Tibial nerve (tissue), 4 donors: ENCODE measurements at regions not wholly inside any gene's neighbourhood (a gene's known extent, or its start where the extent isn't known, plus 50 kb on each side); places are given as distances from the start of the nearest gene placed in this dataset.

ENCODE experiments used
- DNase-seq, 2 donors: peaks; one replicate each; pipeline ENCODE4 v3.0.0-alpha.2; 2019; ENCODE audit warnings: low spot score in 2 of 2
- H3K27ac ChIP-seq, 4 donors: fragments of 200-600 bp; sonication (generic) in 3 of 4; one replicate each; pipeline ENCODE4 v1.5.1; 2017 to 2019; ENCODE audit warnings: mild to moderate bottlenecking in 1 of 4
- H3K27me3 ChIP-seq, 2 donors: fragments of 200-600 bp; sonication (generic) in 1 of 2; one replicate each; pipeline versions ENCODE4 v1.5.1 to v1.6.0; 2017 to 2019
- H3K36me3 ChIP-seq, 3 donors: fragments of 200-600 bp; sonication (generic); one replicate each; pipeline ENCODE4 v1.5.1; 2018 to 2019
- H3K4me1 ChIP-seq, 4 donors: fragments of 200-600 bp; sonication (generic) in 3 of 4; one replicate each; pipeline ENCODE4 v1.5.1; 2017 to 2019
- H3K4me3 ChIP-seq, 4 donors: fragments of 200-600 bp; sonication (generic) in 3 of 4; one replicate each; pipeline ENCODE4 v1.5.1; 2017 to 2019; ENCODE audit warnings: mild to moderate bottlenecking in 1 of 4, moderate library complexity in 1 of 4
- H3K9me3 ChIP-seq, 4 donors: fragments of 200-600 bp; sonication (generic) in 3 of 4; one replicate each; pipeline ENCODE4 v1.5.1; 2017 to 2019
- CTCF ChIP-seq, 5 experiments: fragments of 200-600 bp in 3 of 5; fragments of 450-650 bp in 2 of 5; sonication (generic) in 3 of 5; IDR thresholded peaks; one replicate each; pipeline ENCODE4 v1.5.1; 2016 to 2019; ENCODE audit warnings: antibody characterized with exemption in 5 of 5, mild to moderate bottlenecking in 3 of 5, moderate library complexity in 2 of 5
- EP300 ChIP-seq, 2 donors: sonication (generic); formaldehyde crosslinking; IDR thresholded peaks; one replicate each; pipeline ENCODE4 v1.6.1; 2017; ENCODE audit warnings: antibody characterized with exemption in 2 of 2, mild to moderate bottlenecking in 1 of 2
- POLR2A ChIP-seq, 2 donors: fragments of 450-650 bp; IDR thresholded peaks; one replicate each; pipeline ENCODE4 v1.6.1; 2017; ENCODE audit warnings: antibody characterized with exemption in 2 of 2, mild to moderate bottlenecking in 2 of 2, moderate library complexity in 2 of 2
- WGBS, 2 donors: methylation state at CpG; one replicate each; pipeline ENCODE4 v1.1.5; 2018; 5-methylcytosine and 5-hydroxymethylcytosine counted together

GRCh38 chr16:35565626-35566025 is 2106.2 kb downstream of the TP53TG3F start:
- no peak for DNase-seq
- no peaks in the 10 kb centered on the region for H3K4me1 ChIP-seq
- no peak for TF ChIP-seq EP300 (IDR thresholded peaks at IDR 0.05)
- TF ChIP-seq POLR2A (IDR thresholded peaks at IDR 0.05), result no peak
- TF ChIP-seq CTCF (IDR thresholded peaks at IDR 0.05), result no peak
- H3K27me3 ChIP-seq, result no peaks in the 10 kb centered on the region
- H3K4me3 ChIP-seq, result no peak overlapping the region
- H3K36me3 ChIP-seq, result no peaks in the 10 kb centered on the region
- H3K9me3 ChIP-seq, result peaks cover 0 to 7% (median 0%) of the 10 kb centered on the region in 4 donors
- H3K27ac ChIP-seq, result no peak overlapping the region
- WGBS, 2 donors, result 69 to 80% methylated on average over 1 of the region's 1 CpG

- Histone ChIP-seq H3K4me3 (no peak overlapping the region), H3K27me3 (no peaks in the 10 kb centered on the region), H3K36me3 (no peaks in the 10 kb centered on the region), H3K4me1 (no peaks in the 10 kb centered on the region), H3K9me3 (peaks cover 0 to 28% (median 0%) of the 10 kb centered on the region in 4 donors), H3K27ac (no peak overlapping the region)
- TF ChIP-seq CTCF (IDR thresholded peaks at IDR 0.05) (no peak), EP300 (IDR thresholded peaks at IDR 0.05) (no peak), POLR2A (IDR thresholded peaks at IDR 0.05) (no peak)
- no peak for DNase-seq
Measured at GRCh38 chr16:35569413-35569812, 2110.0 kb downstream of the TP53TG3F start.

- H3K36me3 ChIP-seq, result no peaks in the 10 kb centered on the region
- no peaks in the 10 kb centered on the region for H3K4me1 ChIP-seq
- no peaks in the 10 kb centered on the region for H3K27me3 ChIP-seq
- no peak for DNase-seq
- WGBS, 2 donors, result 46 to 52% methylated on average over 2 of the region's 2 CpGs
- H3K27ac ChIP-seq, result no peak overlapping the region
- H3K4me3 ChIP-seq, result no peak overlapping the region
- peaks cover 0 to 38% (median 0%) of the 10 kb centered on the region in 4 donors for H3K9me3 ChIP-seq
- no peak for TF ChIP-seq POLR2A (IDR thresholded peaks at IDR 0.05)
- TF ChIP-seq EP300 (IDR thresholded peaks at IDR 0.05), result no peak
- no peak for TF ChIP-seq CTCF (IDR thresholded peaks at IDR 0.05)
Measured at GRCh38 chr16:35570946-35571345, 2111.5 kb downstream of the TP53TG3F start.

- Histone ChIP-seq H3K4me3 (no peak overlapping the region), H3K9me3 (peaks cover 0 to 38% (median 0%) of the 10 kb centered on the region in 4 donors), H3K4me1 (no peaks in the 10 kb centered on the region), H3K36me3 (no peaks in the 10 kb centered on the region), H3K27ac (no peak overlapping the region), H3K27me3 (no peaks in the 10 kb centered on the region)
- TF ChIP-seq POLR2A (IDR thresholded peaks at IDR 0.05), result no peak
- no peak for TF ChIP-seq CTCF (IDR thresholded peaks at IDR 0.05)
- TF ChIP-seq EP300 (IDR thresholded peaks at IDR 0.05), result no peak
- 24 to 45% methylated on average over 3 of the region's 3 CpGs for WGBS, 2 donors
- DNase-seq, result no peak
Measured at GRCh38 chr16:35572186-35572585, 2112.8 kb downstream of the TP53TG3F start.

- TF ChIP-seq POLR2A (IDR thresholded peaks at IDR 0.05), result no peak
- no peak for TF ChIP-seq CTCF (IDR thresholded peaks at IDR 0.05)
- TF ChIP-seq EP300 (IDR thresholded peaks at IDR 0.05), result no peak
- Histone ChIP-seq H3K36me3 (no peaks in the 10 kb centered on the region), H3K9me3 (peaks cover 0 to 40% (median 0%) of the 10 kb centered on the region in 4 donors), H3K4me1 (no peaks in the 10 kb centered on the region), H3K4me3 (no peak overlapping the region), H3K27me3 (no peaks in the 10 kb centered on the region), H3K27ac (no peak overlapping the region)
- 79 to 85% methylated on average over 12 of the region's 12 CpGs for WGBS, 2 donors
- no peak for DNase-seq
Measured at GRCh38 chr16:35573407-35573806, 2114.0 kb downstream of the TP53TG3F start.
